SK-N-SH (cell line): ENCODE measurements at regions not wholly inside any gene's neighbourhood (a gene's known extent, or its start where the extent isn't known, plus 50 kb on each side); places are given as distances from the start of the nearest gene placed in this dataset.

Experiments used
- CTCF ChIA-PET: fragments of 300-600, 350-600 bp; formaldehyde crosslinking; extraction: SDS; loops from one replicate; lab custom pipeline; 2021; lab: Yijun Ruan, JAX
- POLR2A ChIA-PET: fragments of 350-600 bp; sonication (Branson Sonifier 250); formaldehyde crosslinking; extraction: SDS; loops from one replicate; lab custom pipeline; 2020; ENCODE audit warnings: antibody characterized with exemption, inconsistent platforms; lab: Yijun Ruan, JAX
- DNase-seq: peaks from one replicate; pipeline ENCODE4 v3.0.0; 2012
- H2AFZ ChIP-seq: fragments of 200-600 bp; sonication (generic); 2 replicates; pipeline ENCODE4 v1.8.1; 2016; ENCODE audit warnings: antibody characterized with exemption, mild to moderate bottlenecking, low read depth
- H3F3A ChIP-seq: fragments of 200-600 bp; sonication (generic); replicated peaks from 2 replicates; pipeline ENCODE3; 2016; ENCODE audit warnings: antibody characterized with exemption, mild to moderate bottlenecking; ENCODE audit not compliant: insufficient read depth
- H3K27ac ChIP-seq, 2 experiments: fragments of 200-500 bp in 1 of 2; fragments of 200-600 bp in 1 of 2; sonication (Bioruptor generic) in 1 of 2; sonication (generic), shearing (Covaris generic) in 1 of 2; 2 replicates each; pipeline versions ENCODE4 v1.5.1 to v1.6.1; 2014 to 2016; ENCODE audit warnings: low read depth in 2 of 2, inconsistent platforms in 1 of 2, low read length in 1 of 2, mild to moderate bottlenecking in 1 of 2, mixed read lengths in 1 of 2
- H3K27me3 ChIP-seq: fragments of 200-600 bp; sonication (generic), shearing (Covaris generic); 2 replicates; pipeline ENCODE4 v1.6.1; 2016; ENCODE audit warnings: mixed run types; ENCODE audit not compliant: insufficient read depth
- H3K36me3 ChIP-seq, 2 experiments: fragments of 200-500 bp in 1 of 2; fragments of 200-600 bp in 1 of 2; sonication (Bioruptor generic) in 1 of 2; sonication (generic) in 1 of 2; replicated peaks in 1 of 2; 2 replicates each; pipeline versions ENCODE3 to v1.5.1; 2014 to 2016; ENCODE audit warnings: low read length in 1 of 2, mild to moderate bottlenecking in 1 of 2; ENCODE audit not compliant: insufficient read depth in 2 of 2, control insufficient read depth in 1 of 2
- H3K4me1 ChIP-seq, 2 experiments: fragments of 200-500 bp in 1 of 2; fragments of 200-600 bp in 1 of 2; sonication (Bioruptor generic) in 1 of 2; sonication (generic), shearing (Covaris generic) in 1 of 2; 2 replicates each; pipeline versions ENCODE4 v1.5.1 to v1.6.1; 2014 to 2016; ENCODE audit warnings: low read depth in 1 of 2, low read length in 1 of 2, mixed run types in 1 of 2; ENCODE audit not compliant: insufficient read depth in 2 of 2, control insufficient read depth in 1 of 2
- H3K4me2 ChIP-seq: fragments of 200-600 bp; sonication (generic), shearing (Covaris generic); 2 replicates; pipeline ENCODE4 v1.6.1; 2017; ENCODE audit warnings: mixed run types
- H3K4me3 ChIP-seq, 2 experiments: fragments of 200-500 bp in 1 of 2; fragments of 200-600 bp in 1 of 2; sonication (Bioruptor generic) in 1 of 2; sonication (generic), shearing (Covaris generic) in 1 of 2; 2 replicates each; pipeline versions ENCODE4 v1.5.1 to v1.8.1; 2014 to 2016; ENCODE audit warnings: low read depth in 2 of 2, inconsistent platforms in 1 of 2, low read length in 1 of 2, mild to moderate bottlenecking in 1 of 2, mixed read lengths in 1 of 2, moderate library complexity in 1 of 2
- H3K79me2 ChIP-seq: fragments of 200-600 bp; sonication (generic); 2 replicates; pipeline ENCODE4 v1.8.1; 2017; ENCODE audit warnings: mild to moderate bottlenecking; ENCODE audit not compliant: insufficient read depth
- H3K9ac ChIP-seq: fragments of 200-600 bp; sonication (generic); 2 replicates; pipeline ENCODE4 v1.6.1; 2017; ENCODE audit warnings: mixed run types
- H3K9me2 ChIP-seq: fragments of 200-600 bp; sonication (generic); 2 replicates; pipeline ENCODE4 v1.6.1; 2017; ENCODE audit warnings: mixed run types
- H3K9me3 ChIP-seq: fragments of 200-600 bp; sonication (generic); 2 replicates; pipeline ENCODE4 v1.6.1; 2017; ENCODE audit warnings: mixed run types, mild to moderate bottlenecking, moderate library complexity
- H4K20me1 ChIP-seq: fragments of 200-600 bp; sonication (generic); 2 replicates; pipeline ENCODE4 v1.6.1; 2017; ENCODE audit warnings: mild to moderate bottlenecking, mixed run types; ENCODE audit not compliant: insufficient read depth
- FOSL2 ChIP-seq: IDR thresholded peaks from 2 replicates; pipeline ENCODE4 v1.4.0; 2012; ENCODE audit warnings: low read depth, mild to moderate bottlenecking, moderate library complexity, borderline replicate concordance
- JUND ChIP-seq: IDR thresholded peaks from 2 replicates; pipeline ENCODE4 v1.4.0; 2012
- NFIC ChIP-seq: IDR thresholded peaks from 2 replicates; pipeline ENCODE4 v1.4.0; 2012; ENCODE audit warnings: borderline replicate concordance
- RAD21 ChIP-seq: IDR thresholded peaks from 2 replicates; pipeline ENCODE4 v1.6.1; 2012; ENCODE audit warnings: mild to moderate bottlenecking, low read length
- RCOR1 ChIP-seq: fragments of 150-350 bp; IDR thresholded peaks from 2 replicates; pipeline ENCODE4 v1.6.1; 2017; ENCODE audit warnings: antibody characterized with exemption, low read length
- RXRA ChIP-seq: IDR thresholded peaks from 2 replicates; pipeline ENCODE4 v1.4.0; 2012; ENCODE audit warnings: low read depth, mild to moderate bottlenecking, borderline replicate concordance
- TCF12 ChIP-seq: IDR thresholded peaks from 2 replicates; pipeline ENCODE4 v1.4.0; 2012
- TEAD4 ChIP-seq: IDR thresholded peaks from 2 replicates; pipeline ENCODE4 v1.4.0; 2012; ENCODE audit warnings: mild to moderate bottlenecking, borderline replicate concordance; ENCODE audit not compliant: insufficient read depth
- WGBS: methylation state at CpG from one replicate; pipeline ENCODE4 v1.1.6; 2017; ENCODE audit warnings: low lambda C conversion rate; 5-methylcytosine and 5-hydroxymethylcytosine counted together
- TF ChIP-seq, protein P1 (sequence below): IDR thresholded peaks from 2 replicates; pipeline ENCODE4 v1.4.0; 2012; ENCODE audit warnings: low read depth, borderline replicate concordance
- TF ChIP-seq, protein P2 (sequence below): fragments of 200-600 bp; sonication (generic); IDR thresholded peaks from 2 replicates; pipeline ENCODE4 v1.6.1; 2017; ENCODE audit warnings: antibody characterized with exemption, mild to moderate bottlenecking, moderate library complexity
- TF ChIP-seq, protein P3 (sequence below): fragments of 150-350 bp; IDR thresholded peaks from 2 replicates; pipeline ENCODE4 v1.6.1; 2016; ENCODE audit warnings: mild to moderate bottlenecking, low read depth, low read length
- TF ChIP-seq, protein P4 (sequence below): IDR thresholded peaks from 2 replicates; pipeline ENCODE4 v1.4.0; 2012; ENCODE audit warnings: low read depth, borderline replicate concordance
- TF ChIP-seq, protein P5 (sequence below): IDR thresholded peaks from 2 replicates; pipeline ENCODE4 v1.6.1; 2012; ENCODE audit warnings: mild to moderate bottlenecking, low read depth, low read length, moderate library complexity

DNA sequence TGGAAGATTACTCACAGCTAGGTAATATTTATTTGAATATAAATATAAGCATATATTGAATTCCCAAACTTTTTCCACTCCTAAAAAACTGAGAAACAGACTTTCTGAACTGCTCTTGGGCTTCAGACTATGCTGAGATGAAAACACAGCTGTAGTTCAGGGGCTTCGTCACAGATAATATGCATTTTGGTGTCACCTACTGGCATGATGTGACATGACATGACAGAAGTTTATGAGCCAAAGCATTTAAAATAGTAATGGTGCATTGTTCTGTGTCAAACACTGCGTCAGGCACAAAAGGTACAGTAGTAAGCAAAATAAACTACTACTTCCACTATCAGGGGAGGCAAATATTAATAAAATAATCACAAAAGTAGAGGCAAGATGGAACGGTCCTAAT is 171.3 kb downstream of the BTC start:
- peak; percentile 5 for DNase-seq
- TF ChIP-seq RAD21 = peak; percentile 60
- TF ChIP-seq, protein P1, sequence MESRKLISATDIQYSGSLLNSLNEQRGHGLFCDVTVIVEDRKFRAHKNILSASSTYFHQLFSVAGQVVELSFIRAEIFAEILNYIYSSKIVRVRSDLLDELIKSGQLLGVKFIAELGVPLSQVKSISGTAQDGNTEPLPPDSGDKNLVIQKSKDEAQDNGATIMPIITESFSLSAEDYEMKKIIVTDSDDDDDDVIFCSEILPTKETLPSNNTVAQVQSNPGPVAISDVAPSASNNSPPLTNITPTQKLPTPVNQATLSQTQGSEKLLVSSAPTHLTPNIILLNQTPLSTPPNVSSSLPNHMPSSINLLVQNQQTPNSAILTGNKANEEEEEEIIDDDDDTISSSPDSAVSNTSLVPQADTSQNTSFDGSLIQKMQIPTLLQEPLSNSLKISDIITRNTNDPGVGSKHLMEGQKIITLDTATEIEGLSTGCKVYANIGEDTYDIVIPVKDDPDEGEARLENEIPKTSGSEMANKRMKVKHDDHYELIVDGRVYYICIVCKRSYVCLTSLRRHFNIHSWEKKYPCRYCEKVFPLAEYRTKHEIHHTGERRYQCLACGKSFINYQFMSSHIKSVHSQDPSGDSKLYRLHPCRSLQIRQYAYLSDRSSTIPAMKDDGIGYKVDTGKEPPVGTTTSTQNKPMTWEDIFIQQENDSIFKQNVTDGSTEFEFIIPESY = no peak
- TF ChIP-seq, protein P2, sequence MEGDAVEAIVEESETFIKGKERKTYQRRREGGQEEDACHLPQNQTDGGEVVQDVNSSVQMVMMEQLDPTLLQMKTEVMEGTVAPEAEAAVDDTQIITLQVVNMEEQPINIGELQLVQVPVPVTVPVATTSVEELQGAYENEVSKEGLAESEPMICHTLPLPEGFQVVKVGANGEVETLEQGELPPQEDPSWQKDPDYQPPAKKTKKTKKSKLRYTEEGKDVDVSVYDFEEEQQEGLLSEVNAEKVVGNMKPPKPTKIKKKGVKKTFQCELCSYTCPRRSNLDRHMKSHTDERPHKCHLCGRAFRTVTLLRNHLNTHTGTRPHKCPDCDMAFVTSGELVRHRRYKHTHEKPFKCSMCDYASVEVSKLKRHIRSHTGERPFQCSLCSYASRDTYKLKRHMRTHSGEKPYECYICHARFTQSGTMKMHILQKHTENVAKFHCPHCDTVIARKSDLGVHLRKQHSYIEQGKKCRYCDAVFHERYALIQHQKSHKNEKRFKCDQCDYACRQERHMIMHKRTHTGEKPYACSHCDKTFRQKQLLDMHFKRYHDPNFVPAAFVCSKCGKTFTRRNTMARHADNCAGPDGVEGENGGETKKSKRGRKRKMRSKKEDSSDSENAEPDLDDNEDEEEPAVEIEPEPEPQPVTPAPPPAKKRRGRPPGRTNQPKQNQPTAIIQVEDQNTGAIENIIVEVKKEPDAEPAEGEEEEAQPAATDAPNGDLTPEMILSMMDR = peak; percentile 45
- Histone ChIP-seq H3K27me3 (no peaks in the 10 kb centered on the region), H3K79me2 (no peaks in the 10 kb centered on the region), H3K4me2 (no peak overlapping the region), H3K27ac (no peak overlapping the region), H3K9me2 (no peaks in the 10 kb centered on the region), H3K9me3 (no peaks in the 10 kb centered on the region), H3K36me3 (no peaks in the 10 kb centered on the region), H3K4me1 (peaks cover 0 to 10% of the 10 kb centered on the region in 2 experiments; a peak in 1 of 4 replicates), H4K20me1 (no peaks in the 10 kb centered on the region), H3F3A (peaks cover 8% of the 10 kb centered on the region), H2AFZ (no peak overlapping the region), H3K9ac (no peak overlapping the region), H3K4me3 (no peak overlapping the region; a peak in 1 of 4 replicates)
- CTCF ChIA-PET = interaction anchor here (0.6 to 1.5 kb wide), 9 partner anchors 11 to 433 kb away, joined by 3 to 4 read pairs (median 3); no protein-coding TSS in a partner anchor
- POLR2A ChIA-PET = no interaction called here
- 28% methylated on average over 3 of the region's 3 CpGs for WGBS

DNA sequence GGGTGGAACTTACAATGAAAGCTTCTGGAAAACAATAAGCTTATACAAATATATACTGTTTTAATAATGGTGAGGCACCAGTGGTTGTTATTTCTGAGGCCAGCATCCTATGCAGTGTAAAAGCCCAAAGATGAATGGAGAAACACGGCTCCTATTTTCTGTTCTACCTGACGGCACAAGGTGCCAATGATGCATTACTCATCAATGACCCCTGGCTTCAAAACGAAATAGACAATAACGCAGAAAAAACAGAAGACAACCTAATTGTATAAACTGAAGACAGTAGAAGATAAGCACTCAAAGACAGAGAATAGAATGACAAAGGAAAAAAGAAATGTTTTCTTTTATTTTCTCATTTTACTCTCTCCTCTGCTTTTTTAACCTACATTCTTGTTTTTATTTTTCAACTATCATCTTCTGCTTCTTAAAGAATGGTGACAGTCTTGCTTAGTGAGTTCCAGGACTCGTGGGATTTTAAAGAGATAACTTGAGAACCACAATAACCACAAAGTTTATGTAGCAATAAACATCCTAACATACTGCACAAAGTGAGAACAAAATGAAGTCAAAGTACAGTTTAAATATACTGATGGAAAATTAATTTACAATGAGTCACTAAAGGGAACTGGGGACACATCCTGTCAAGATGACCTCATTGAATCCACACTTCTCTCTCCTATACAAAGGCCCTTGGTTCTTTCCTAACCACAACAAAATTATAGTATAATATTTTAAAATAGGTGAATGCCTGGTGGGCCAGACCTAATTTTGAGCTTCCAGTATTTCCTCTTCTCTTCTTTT is 169.8 kb downstream of the BTC start:
- Histone ChIP-seq H2AFZ (no peak overlapping the region), H3K79me2 (no peaks in the 10 kb centered on the region), H3K9me3 (no peaks in the 10 kb centered on the region), H3K4me1 (peaks cover 0 to 10% of the 10 kb centered on the region in 2 experiments; a peak in 1 of 4 replicates), H3K9me2 (no peaks in the 10 kb centered on the region), H3K9ac (no peak overlapping the region), H3K4me2 (peak overlapping the region; percentile 44; the same call in 1 of the 2 replicates), H3F3A (peaks cover 8% of the 10 kb centered on the region), H3K27ac (no peak overlapping the region), H3K27me3 (no peaks in the 10 kb centered on the region), H4K20me1 (no peaks in the 10 kb centered on the region), H3K36me3 (no peaks in the 10 kb centered on the region), H3K4me3 (no peak overlapping the region)
- ChIA-PET CTCF (interaction anchor here (0.8 to 1.3 kb wide), 2 partner anchors 12 to 22 kb away, joined by 3 to 4 read pairs; no protein-coding TSS in a partner anchor), POLR2A (no interaction called here)
- no peak for DNase-seq
- TF ChIP-seq RXRA = 0 out of 2 replicates have a peak, but pooled peaks have one; percentile 36
- peak; percentile 44 for TF ChIP-seq TCF12
- TF ChIP-seq FOSL2 = peak; percentile 41; the same call in 1 of the 2 replicates
- TF ChIP-seq NFIC = peak; percentile 10; the same call in 1 of the 2 replicates
- peak; percentile 52 for TF ChIP-seq JUND
- no peak for TF ChIP-seq RCOR1
- TF ChIP-seq, protein P3, sequence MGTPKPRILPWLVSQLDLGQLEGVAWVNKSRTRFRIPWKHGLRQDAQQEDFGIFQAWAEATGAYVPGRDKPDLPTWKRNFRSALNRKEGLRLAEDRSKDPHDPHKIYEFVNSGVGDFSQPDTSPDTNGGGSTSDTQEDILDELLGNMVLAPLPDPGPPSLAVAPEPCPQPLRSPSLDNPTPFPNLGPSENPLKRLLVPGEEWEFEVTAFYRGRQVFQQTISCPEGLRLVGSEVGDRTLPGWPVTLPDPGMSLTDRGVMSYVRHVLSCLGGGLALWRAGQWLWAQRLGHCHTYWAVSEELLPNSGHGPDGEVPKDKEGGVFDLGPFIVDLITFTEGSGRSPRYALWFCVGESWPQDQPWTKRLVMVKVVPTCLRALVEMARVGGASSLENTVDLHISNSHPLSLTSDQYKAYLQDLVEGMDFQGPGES = no peak
- TF ChIP-seq, protein P4, sequence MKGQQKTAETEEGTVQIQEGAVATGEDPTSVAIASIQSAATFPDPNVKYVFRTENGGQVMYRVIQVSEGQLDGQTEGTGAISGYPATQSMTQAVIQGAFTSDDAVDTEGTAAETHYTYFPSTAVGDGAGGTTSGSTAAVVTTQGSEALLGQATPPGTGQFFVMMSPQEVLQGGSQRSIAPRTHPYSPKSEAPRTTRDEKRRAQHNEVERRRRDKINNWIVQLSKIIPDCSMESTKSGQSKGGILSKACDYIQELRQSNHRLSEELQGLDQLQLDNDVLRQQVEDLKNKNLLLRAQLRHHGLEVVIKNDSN = no peak
- TF ChIP-seq TEAD4 = peak; percentile 53; the same call in 1 of the 2 replicates
- TF ChIP-seq, protein P5, sequence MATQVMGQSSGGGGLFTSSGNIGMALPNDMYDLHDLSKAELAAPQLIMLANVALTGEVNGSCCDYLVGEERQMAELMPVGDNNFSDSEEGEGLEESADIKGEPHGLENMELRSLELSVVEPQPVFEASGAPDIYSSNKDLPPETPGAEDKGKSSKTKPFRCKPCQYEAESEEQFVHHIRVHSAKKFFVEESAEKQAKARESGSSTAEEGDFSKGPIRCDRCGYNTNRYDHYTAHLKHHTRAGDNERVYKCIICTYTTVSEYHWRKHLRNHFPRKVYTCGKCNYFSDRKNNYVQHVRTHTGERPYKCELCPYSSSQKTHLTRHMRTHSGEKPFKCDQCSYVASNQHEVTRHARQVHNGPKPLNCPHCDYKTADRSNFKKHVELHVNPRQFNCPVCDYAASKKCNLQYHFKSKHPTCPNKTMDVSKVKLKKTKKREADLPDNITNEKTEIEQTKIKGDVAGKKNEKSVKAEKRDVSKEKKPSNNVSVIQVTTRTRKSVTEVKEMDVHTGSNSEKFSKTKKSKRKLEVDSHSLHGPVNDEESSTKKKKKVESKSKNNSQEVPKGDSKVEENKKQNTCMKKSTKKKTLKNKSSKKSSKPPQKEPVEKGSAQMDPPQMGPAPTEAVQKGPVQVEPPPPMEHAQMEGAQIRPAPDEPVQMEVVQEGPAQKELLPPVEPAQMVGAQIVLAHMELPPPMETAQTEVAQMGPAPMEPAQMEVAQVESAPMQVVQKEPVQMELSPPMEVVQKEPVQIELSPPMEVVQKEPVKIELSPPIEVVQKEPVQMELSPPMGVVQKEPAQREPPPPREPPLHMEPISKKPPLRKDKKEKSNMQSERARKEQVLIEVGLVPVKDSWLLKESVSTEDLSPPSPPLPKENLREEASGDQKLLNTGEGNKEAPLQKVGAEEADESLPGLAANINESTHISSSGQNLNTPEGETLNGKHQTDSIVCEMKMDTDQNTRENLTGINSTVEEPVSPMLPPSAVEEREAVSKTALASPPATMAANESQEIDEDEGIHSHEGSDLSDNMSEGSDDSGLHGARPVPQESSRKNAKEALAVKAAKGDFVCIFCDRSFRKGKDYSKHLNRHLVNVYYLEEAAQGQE = no peak
- WGBS = 13% methylated on average over 5 of the region's 5 CpGs
